ENCODE measurements at regions not wholly inside any gene's neighbourhood (a gene's known extent, or its start where the extent isn't known, plus 50 kb on each side); places are given as distances from the start of the nearest gene placed in this dataset.

- in situ Hi-C loops (cut with MboI; ENCODE audit: low sequenced_read_pairs, unreplicated experiment): loop anchor here (25.0 kb wide), 1 partner anchor 545 kb away; the partner anchor contains the start of gene SOX2
- TF ChIP-seq CTCF (IDR thresholded peaks at IDR 0.05; ENCODE audit: borderline replicate concordance, control extremely low read depth, extremely low read depth, insufficient read depth, missing control alignments): no peak
- DNase-seq (ENCODE audit: low spot score): no peak
Measured at GRCh38 chr3:182257361-182257760, 535.9 kb upstream of the ATP11B start.

GRCh38 chr3:182258538-182259177 is 534.6 kb upstream of the ATP11B start:
- peak; percentile 27 for TF ChIP-seq CTCF (IDR thresholded peaks at IDR 0.05; ENCODE audit: borderline replicate concordance, control extremely low read depth, extremely low read depth, insufficient read depth, missing control alignments)
- peak; percentile 32 for DNase-seq (ENCODE audit: low spot score)
- in situ Hi-C loops (cut with MboI; ENCODE audit: low sequenced_read_pairs, unreplicated experiment): loop anchor here (25.0 kb wide), 1 partner anchor 546 kb away; the partner anchor contains the start of gene SOX2

DNA sequence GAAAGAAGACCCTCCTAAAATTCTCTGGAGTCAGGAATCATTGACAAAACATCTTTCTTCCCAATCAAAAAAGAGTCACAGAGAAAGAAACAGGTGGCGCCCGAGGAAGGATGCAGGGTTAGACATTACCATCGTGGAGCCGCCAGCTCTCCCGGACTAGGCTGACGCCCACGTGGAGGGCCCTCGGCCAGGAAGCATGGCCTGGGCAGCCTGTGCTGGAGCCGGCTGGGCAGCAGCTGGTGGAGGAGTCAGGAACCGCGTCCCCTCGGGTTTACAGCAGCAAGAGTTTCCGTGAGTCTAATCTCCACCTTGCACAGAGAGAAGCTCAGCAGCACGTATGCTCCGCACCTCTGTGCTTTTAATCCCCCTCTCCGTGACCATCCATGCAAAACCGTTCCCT is 533.7 kb upstream of the ATP11B start:
- TF ChIP-seq CTCF (IDR thresholded peaks at IDR 0.05; ENCODE audit: borderline replicate concordance, control extremely low read depth, extremely low read depth, insufficient read depth, missing control alignments): no peak
- in situ Hi-C loops (cut with MboI; ENCODE audit: low sequenced_read_pairs, unreplicated experiment): loop anchor here (25.0 kb wide), 1 partner anchor 547 kb away; the partner anchor contains the start of gene SOX2
- DNase-seq (ENCODE audit: low spot score): no peak

DNA sequence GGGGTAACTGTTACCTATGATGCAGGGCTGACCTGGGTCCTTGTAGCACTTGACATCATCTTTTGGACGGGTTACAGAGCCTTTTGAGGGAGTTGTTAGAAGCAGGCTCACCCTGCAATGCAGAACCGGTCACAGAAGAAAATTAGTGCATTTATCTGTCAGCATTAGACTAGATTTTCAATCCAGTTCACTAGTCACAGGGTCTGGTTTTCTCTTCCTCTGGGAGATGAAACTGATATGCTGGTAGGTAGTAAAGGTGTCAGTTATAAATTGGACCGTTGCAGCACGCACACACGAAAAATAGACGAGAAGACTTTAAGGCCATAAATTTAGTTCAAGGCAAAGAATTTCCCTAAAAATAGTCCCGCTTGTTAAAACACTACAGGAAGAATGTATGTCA is 532.3 kb upstream of the ATP11B start:
- in situ Hi-C loops (cut with MboI; ENCODE audit: low sequenced_read_pairs, unreplicated experiment): loop anchor here (25.0 kb wide), 1 partner anchor 549 kb away; the partner anchor contains the start of gene SOX2
- no peak for TF ChIP-seq CTCF (IDR thresholded peaks at IDR 0.05; ENCODE audit: borderline replicate concordance, control extremely low read depth, extremely low read depth, insufficient read depth, missing control alignments)
- no peak for DNase-seq (ENCODE audit: low spot score)

GRCh38 chr3:182268711-182269110 is 524.6 kb upstream of the ATP11B start:
- in situ Hi-C loops (cut with MboI; ENCODE audit: low sequenced_read_pairs, unreplicated experiment): loop anchor here (25.0 kb wide), 1 partner anchor 556 kb away; the partner anchor contains the start of gene SOX2
- DNase-seq (ENCODE audit: low spot score): no peak
- TF ChIP-seq CTCF (IDR thresholded peaks at IDR 0.05; ENCODE audit: borderline replicate concordance, control extremely low read depth, extremely low read depth, insufficient read depth, missing control alignments): no peak

GRCh38 chr3:182276512-182276911 is 516.8 kb upstream of the ATP11B start:
- in situ Hi-C loops (cut with MboI; ENCODE audit: low sequenced_read_pairs, unreplicated experiment): no loop called here
- TF ChIP-seq CTCF (IDR thresholded peaks at IDR 0.05; ENCODE audit: borderline replicate concordance, control extremely low read depth, extremely low read depth, insufficient read depth, missing control alignments): no peak
- no peak for DNase-seq (ENCODE audit: low spot score)
